Neural cell (in vitro differentiated cells): ENCODE measurements at regions not wholly inside any gene's neighbourhood (a gene's known extent, or its start where the extent isn't known, plus 50 kb on each side); places are given as distances from the start of the nearest gene placed in this dataset.

ENCODE experiments used
- H2AFZ ChIP-seq: fragments of 200-600, 300-800 bp; sonication (generic), shearing (Covaris generic); 2 replicates; pipeline ENCODE4 v1.6.0; 2014; ENCODE audit warnings: low read depth, mild to moderate bottlenecking, antibody characterized with exemption, low read length, moderate library complexity
- H3F3A ChIP-seq: fragments of 200-600 bp; shearing (Covaris generic); 2 replicates; pipeline ENCODE4 v1.6.1; 2016; ENCODE audit warnings: mild to moderate bottlenecking, moderate library complexity, mixed read lengths, antibody characterized with exemption, low read length; ENCODE audit not compliant: insufficient read depth, poor library complexity, severe bottlenecking
- H3K27ac ChIP-seq: fragments of 200-600, 300-800 bp; sonication (generic), shearing (Covaris generic); 2 replicates; pipeline ENCODE4 v1.5.1; 2014; ENCODE audit warnings: mild to moderate bottlenecking, low read length, moderate library complexity
- H3K27me3 ChIP-seq: fragments of 300-800, 200-600 bp; sonication (generic), shearing (Covaris generic); 2 replicates; pipeline ENCODE4 v1.6.0; 2014; ENCODE audit warnings: mild to moderate bottlenecking, low read depth, low read length, moderate library complexity; ENCODE audit not compliant: insufficient read depth
- H3K36me3 ChIP-seq: fragments of 300-800, 200-600 bp; sonication (generic), shearing (Covaris generic); 2 replicates; pipeline ENCODE4 v1.5.1; 2014; ENCODE audit warnings: mild to moderate bottlenecking, antibody characterized with exemption, low read length, moderate library complexity; ENCODE audit not compliant: insufficient read depth
- H3K4me2 ChIP-seq: fragments of 300-800, 200-600 bp; sonication (generic), shearing (Covaris generic); 2 replicates; pipeline ENCODE4 v1.6.0; 2014; ENCODE audit warnings: mild to moderate bottlenecking, low read length
- H3K4me3 ChIP-seq: fragments of 300-800, 200-600 bp; sonication (generic), shearing (Covaris generic); 2 replicates; pipeline ENCODE4 v1.5.1; 2014; ENCODE audit warnings: mild to moderate bottlenecking, low read length, moderate library complexity
- H3K79me2 ChIP-seq: fragments of 200-600 bp; shearing (Covaris generic); replicated peaks from 2 replicates; pipeline ENCODE4 v1.6.0; 2014; ENCODE audit warnings: mild to moderate bottlenecking, low read length, moderate library complexity; ENCODE audit not compliant: insufficient read depth
- H3K9ac ChIP-seq: fragments of 300-800, 200-600 bp; sonication (generic), shearing (Covaris generic); 2 replicates; pipeline ENCODE4 v1.6.1; 2016; ENCODE audit warnings: mild to moderate bottlenecking, low read length, mixed read lengths
- H3K9me2 ChIP-seq: fragments of 200-600 bp; shearing (Covaris generic); 2 replicates; pipeline ENCODE4 v1.6.1; 2016; ENCODE audit warnings: mild to moderate bottlenecking, low read length, mixed read lengths; ENCODE audit not compliant: insufficient read depth
- H3K9me3 ChIP-seq: fragments of 200-600, 300-800 bp; sonication (generic), shearing (Covaris generic); 2 replicates; pipeline ENCODE4 v1.6.1; 2016; ENCODE audit warnings: mild to moderate bottlenecking, mixed run types, low read length, moderate library complexity, mixed read lengths
- H4K20me1 ChIP-seq: fragments of 200-600 bp; shearing (Covaris generic); 2 replicates; pipeline ENCODE4 v1.6.1; 2016; ENCODE audit warnings: mild to moderate bottlenecking, mixed run types; ENCODE audit not compliant: insufficient read depth
- CTCF ChIP-seq: fragments of 450-650 bp; IDR thresholded peaks from 2 replicates; pipeline ENCODE4 v1.5.1; 2014; ENCODE audit warnings: antibody characterized with exemption, mild to moderate bottlenecking, moderate library complexity; ENCODE audit not compliant: poor library complexity, severe bottlenecking
- EP300 ChIP-seq: fragments of 450-650 bp; conservative IDR thresholded peaks from 2 replicates; pipeline ENCODE4 v1.6.1; 2014; ENCODE audit warnings: antibody characterized with exemption, mild to moderate bottlenecking, moderate library complexity; ENCODE audit not compliant: poor library complexity, severe bottlenecking
- EZH2 ChIP-seq: fragments of 200-600, 300-800 bp; shearing (Covaris generic), sonication (generic); IDR thresholded peaks from 2 replicates; pipeline ENCODE4 v1.6.1; 2014; ENCODE audit warnings: antibody characterized with exemption, low read length, borderline replicate concordance, mild to moderate bottlenecking; ENCODE audit not compliant: insufficient read depth, poor library complexity, severe bottlenecking
- MXI1 ChIP-seq: fragments of 450-650 bp; conservative IDR thresholded peaks from 2 replicates; pipeline ENCODE4 v1.6.1; 2014; ENCODE audit warnings: antibody characterized with exemption, mild to moderate bottlenecking; ENCODE audit not compliant: poor library complexity, severe bottlenecking
- POLR2AphosphoS5 ChIP-seq: IDR thresholded peaks from 2 replicates; pipeline ENCODE4 v1.6.1; 2012
- RAD21 ChIP-seq: fragments of 450-650 bp; conservative IDR thresholded peaks from 2 replicates; pipeline ENCODE4 v1.6.1; 2014; ENCODE audit warnings: antibody characterized with exemption, mild to moderate bottlenecking, moderate library complexity
- REST ChIP-seq: IDR thresholded peaks from 2 replicates; pipeline ENCODE4 v1.6.1; 2012; ENCODE audit warnings: borderline replicate concordance
- SMC3 ChIP-seq: fragments of 450-650 bp; conservative IDR thresholded peaks from 2 replicates; pipeline ENCODE4 v1.6.1; 2014; ENCODE audit warnings: antibody characterized with exemption, mild to moderate bottlenecking, moderate library complexity; ENCODE audit not compliant: poor library complexity
- TAF1 ChIP-seq: IDR thresholded peaks from 2 replicates; pipeline ENCODE4 v1.6.1; 2012; ENCODE audit warnings: low read depth

GRCh38 chr15:53033709-53034108 lies 243.6 kb upstream of the ONECUT1 start:
- H3K27ac ChIP-seq = no peak overlapping the region
- H3K79me2 ChIP-seq = no peaks in the 10 kb centered on the region
- H3F3A ChIP-seq = no peaks in the 10 kb centered on the region
- no peaks in the 10 kb centered on the region for H3K9me3 ChIP-seq
- no peaks in the 10 kb centered on the region for H3K36me3 ChIP-seq
- no peak for TF ChIP-seq REST
- no peaks in the 10 kb centered on the region for H3K9me2 ChIP-seq
- H3K4me3 ChIP-seq = no peak overlapping the region
- no peaks in the 10 kb centered on the region for H4K20me1 ChIP-seq
- H3K9ac ChIP-seq = no peak overlapping the region
- H2AFZ ChIP-seq = no peak overlapping the region
- H3K4me2 ChIP-seq = no peak overlapping the region
- no peaks in the 10 kb centered on the region for H3K27me3 ChIP-seq

GRCh38 chr15:53031469-53031868 lies 241.3 kb upstream of the ONECUT1 start:
- H3K4me2 ChIP-seq = no peak overlapping the region
- no peaks in the 10 kb centered on the region for H3K27me3 ChIP-seq
- H3K79me2 ChIP-seq = no peaks in the 10 kb centered on the region
- no peak overlapping the region for H2AFZ ChIP-seq
- no peak overlapping the region for H3K27ac ChIP-seq
- no peak overlapping the region for H3K9ac ChIP-seq
- H3K4me3 ChIP-seq = no peak overlapping the region
- no peaks in the 10 kb centered on the region for H3K9me3 ChIP-seq
- H3F3A ChIP-seq = no peaks in the 10 kb centered on the region
- TF ChIP-seq POLR2AphosphoS5 = no peak
- TF ChIP-seq TAF1 = no peak
- TF ChIP-seq REST = no peak
- no peak for TF ChIP-seq SMC3
- no peak for TF ChIP-seq CTCF
- no peak for TF ChIP-seq EP300
- no peak for TF ChIP-seq EZH2
- no peak for TF ChIP-seq RAD21
- no peak for TF ChIP-seq MXI1
- H3K36me3 ChIP-seq = no peaks in the 10 kb centered on the region
- no peaks in the 10 kb centered on the region for H4K20me1 ChIP-seq
- no peaks in the 10 kb centered on the region for H3K9me2 ChIP-seq
